NCI-H82 treated with DMSO at 0.1 percent for 48 hours (cell line): ENCODE measurements at regions not wholly inside any gene's neighbourhood (a gene's known extent, or its start where the extent isn't known, plus 50 kb on each side); places are given as distances from the start of the nearest gene placed in this dataset.
"Not testable (repeated sequence)": the region's sequence is repeated elsewhere in the genome, so short reads cannot be mapped to it uniquely, and the experiment has no call there.

Experiments used
- DNase-seq: peaks from one replicate; lab custom pipeline; 2025; ENCODE audit not compliant: unreplicated experiment; lab: John Stamatoyannopoulos, UW

- no peak for DNase-seq
Measured at GRCh38 chr5:107772418-107773310, 101.9 kb upstream of the EFNA5 start.

DNA sequence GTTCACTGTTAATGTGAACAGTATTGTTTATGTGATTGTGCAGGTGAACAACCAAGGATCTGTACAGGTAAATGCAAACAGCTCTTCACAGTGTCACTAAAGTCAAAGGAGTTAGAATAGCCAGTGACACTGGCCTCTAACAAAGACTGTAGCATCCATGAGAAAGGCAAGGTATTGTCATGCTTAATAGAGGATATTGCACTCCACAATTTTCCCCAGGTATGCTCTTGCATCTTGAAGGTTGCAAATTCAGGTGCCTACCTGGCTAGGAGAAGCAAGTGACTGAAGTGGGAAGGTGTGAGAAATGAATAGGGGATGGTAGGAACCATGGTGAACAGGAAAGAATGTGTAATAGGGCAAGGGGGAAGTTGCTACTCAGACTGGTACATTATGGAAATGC lies 101.2 kb upstream of the EFNA5 start:
- DNase-seq = no peak

DNA sequence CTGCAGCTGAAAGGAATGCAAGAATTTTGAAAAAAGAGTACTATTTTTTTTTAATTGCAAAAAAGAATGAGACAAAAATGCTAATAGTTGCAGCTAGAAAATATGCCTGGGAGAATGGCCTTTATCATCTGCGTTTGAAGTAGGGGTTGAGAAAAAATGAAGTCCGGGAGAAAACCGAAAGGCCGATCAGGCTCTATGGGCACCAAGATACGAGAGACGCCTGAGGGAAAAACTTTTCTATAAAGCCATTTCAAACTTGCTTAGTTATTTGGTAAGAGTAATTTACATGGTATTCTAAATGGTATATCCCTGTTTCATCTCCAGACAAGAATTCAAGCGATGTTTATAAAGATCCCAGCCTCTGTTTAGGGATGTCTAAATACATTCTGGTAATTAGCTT lies 99.3 kb upstream of the EFNA5 start:
- no peak for DNase-seq

- DNase-seq = no peak
Measured at GRCh38 chr5:107769519-107769918, 98.8 kb upstream of the EFNA5 start.

DNA sequence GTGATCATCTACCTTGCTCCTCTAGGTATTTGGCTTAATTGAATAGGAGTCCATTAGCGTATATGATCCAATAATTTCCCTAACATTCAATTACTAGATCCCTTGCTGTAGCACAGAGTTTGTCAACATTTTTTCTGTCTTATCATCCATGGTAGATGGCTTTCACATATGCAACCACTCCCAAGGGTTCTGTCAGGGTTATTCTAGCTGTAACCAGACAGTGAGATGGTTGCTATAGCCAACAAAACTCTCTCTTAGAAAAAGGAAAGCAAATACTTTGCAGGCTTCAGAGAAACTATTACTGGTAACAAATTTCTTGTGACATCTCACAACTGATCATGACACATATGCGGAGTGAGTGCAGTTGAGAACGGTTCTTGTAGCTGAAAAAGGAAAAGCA lies 96.2 kb upstream of the EFNA5 start:
- DNase-seq = no peak

- no peak for DNase-seq
Measured at GRCh38 chr5:107766439-107766838, 95.7 kb upstream of the EFNA5 start.

DNA sequence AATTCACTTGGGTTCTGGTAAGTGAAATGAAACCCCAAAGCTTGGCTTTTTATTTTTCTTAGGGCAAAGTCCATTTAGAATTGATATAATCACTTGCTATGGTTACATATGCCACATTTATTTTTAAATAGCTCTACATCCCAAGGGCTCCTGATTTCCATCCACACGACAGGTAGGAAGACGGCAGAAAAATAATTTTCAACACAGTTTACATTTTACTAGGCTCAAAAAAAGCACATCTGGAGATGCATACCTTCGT lies 95.0 kb upstream of the EFNA5 start:
- no peak for DNase-seq

DNA sequence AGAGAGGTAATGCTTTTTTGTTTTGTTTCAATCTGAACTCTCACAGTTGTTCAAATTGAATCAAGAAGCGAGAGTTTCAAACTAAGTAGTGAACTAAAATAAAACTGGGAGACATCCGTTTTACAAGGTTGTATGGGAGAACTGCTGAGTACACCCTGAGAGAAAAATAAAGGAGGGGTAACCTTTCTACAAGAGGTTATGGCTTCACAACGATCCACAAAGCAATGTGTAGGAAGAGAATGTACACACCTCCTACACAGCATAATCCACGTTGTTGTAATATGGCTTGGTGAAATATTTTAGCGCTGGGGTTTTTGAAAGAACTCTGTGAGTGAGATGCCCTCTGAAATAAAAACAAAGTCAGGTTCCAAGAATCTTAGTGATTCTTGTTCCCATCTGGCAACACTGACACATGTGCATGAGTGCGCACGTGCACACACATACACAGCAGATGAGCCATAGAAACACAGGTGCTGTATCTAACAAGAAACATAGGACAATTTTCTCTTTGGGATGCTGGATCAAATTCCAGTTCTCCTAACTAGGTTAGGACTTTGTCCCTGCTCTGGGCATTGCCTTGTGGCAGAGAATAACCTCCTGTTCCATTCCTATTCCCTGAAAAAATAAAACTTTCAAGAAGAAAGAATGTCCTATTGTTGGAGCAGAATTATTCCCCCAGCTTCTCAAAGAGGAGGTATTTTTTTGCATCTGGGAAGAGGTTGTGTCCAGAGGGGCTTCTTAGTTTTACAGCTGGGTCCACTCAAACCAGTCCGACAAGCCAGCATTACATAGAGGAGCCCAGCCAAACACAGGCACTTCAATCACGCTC lies 94.5 kb upstream of the EFNA5 start:
- no peak for DNase-seq

DNA sequence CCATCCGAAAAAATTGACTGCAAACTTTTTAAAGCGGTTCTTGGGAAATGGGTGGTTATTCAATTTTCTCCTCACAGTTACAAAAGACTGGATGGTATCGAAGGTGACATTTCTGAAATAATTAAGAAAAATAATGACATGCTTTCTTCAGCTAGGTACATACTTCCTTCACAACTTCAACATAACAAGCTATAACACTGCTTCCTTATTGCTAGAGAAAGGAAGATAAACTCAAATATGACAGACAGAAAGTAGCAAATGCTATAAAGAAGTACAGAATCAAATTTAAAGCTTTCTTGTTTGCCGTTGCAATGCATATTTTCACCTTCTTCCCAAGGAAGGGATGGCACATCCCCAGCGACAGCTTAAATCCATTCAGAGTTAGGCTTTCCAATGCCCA lies 93.5 kb upstream of the EFNA5 start:
- DNase-seq = no peak

- DNase-seq = no peak
Measured at GRCh38 chr5:107753427-107753826, 82.7 kb upstream of the EFNA5 start.

DNA sequence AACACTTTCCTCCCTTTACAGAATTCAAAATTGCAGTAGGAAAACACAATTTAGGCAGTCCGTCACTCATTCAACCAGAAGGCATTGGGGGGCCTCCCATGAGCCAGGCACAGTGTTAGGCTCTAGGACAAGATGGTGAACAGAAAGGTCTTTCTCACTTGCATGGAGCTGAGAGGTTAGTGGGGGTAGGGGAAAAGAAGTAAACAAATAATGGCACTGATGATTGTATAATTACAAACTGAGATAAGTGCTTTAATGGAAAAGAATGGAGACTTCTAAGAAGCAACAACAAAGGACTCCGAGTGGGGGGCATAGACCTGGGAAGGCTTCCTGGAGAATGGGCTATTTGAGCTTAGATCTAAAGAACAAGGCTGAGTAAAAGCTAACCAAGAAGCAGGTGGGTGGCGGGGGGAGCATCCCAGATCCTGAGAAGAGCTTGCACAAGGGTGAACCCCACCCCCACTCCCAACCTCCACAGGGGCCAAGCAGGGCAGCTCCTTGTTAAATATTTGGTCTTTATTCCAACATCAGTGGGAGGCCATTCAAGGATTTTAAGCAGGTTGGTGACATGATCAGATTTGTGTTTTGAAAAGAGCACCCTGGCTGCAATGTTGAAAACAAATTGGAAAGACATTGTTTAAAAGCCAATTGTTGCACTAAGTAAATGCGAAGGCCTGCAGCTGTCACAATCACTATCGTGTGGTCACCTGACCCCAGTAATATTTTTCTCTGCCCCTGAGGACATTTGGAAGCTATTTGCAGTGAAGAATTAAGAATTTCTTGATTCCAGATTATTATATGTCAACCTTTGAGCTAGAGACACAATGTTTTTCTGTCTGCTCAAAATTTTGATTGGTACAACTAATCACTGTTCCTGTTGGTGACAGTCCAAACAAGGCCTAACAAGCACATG lies 73.9 kb upstream of the EFNA5 start:
- DNase-seq = no peak

GRCh38 chr5:107743373-107744000 lies 72.8 kb upstream of the EFNA5 start:
- DNase-seq = no peak

DNA sequence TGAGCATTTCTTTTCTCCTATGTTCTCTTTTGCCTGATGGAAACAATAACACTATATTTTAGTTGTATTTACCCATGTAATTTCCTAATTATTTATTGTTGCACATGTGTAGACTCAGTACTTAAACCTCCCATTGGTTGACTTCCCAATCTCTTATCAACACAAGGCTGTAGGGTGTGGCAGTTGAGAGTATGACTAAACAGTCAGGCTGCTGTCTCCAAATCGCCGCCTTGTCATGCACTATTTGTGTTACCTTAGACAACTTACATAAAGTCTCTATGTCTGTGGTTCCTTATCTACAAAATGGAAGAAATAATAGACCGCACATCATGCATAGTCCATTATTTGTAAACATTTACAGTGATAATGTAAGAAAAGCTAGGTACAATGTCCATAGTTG lies 68.9 kb upstream of the EFNA5 start:
- no peak for DNase-seq

GRCh38 chr5:107736638-107737037 lies 65.9 kb upstream of the EFNA5 start:
- no peak for DNase-seq

- not testable (repeated sequence) for DNase-seq
Measured at GRCh38 chr5:107736089-107736488, 65.4 kb upstream of the EFNA5 start.

DNA sequence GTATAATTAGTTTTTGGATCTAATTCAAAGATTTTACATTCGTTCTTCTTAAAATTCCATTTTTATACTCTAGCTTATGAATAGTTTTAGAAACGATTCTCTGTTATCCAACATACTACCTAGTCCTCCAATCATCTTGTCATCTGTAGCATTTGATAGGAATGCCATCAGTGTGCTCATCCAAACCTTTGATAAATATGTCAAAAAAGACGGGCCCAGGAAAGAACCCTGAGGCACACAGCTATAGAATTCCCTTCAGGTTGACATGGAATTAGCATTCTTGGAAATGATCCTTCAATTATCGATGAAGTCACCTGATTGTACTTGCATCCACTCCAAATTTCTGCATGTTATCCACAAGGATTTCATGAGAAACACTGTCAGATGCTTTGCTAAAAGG lies 64.8 kb upstream of the EFNA5 start:
- no peak for DNase-seq

GRCh38 chr5:107726896-107727295 lies 56.2 kb upstream of the EFNA5 start:
- DNase-seq = no peak

DNA sequence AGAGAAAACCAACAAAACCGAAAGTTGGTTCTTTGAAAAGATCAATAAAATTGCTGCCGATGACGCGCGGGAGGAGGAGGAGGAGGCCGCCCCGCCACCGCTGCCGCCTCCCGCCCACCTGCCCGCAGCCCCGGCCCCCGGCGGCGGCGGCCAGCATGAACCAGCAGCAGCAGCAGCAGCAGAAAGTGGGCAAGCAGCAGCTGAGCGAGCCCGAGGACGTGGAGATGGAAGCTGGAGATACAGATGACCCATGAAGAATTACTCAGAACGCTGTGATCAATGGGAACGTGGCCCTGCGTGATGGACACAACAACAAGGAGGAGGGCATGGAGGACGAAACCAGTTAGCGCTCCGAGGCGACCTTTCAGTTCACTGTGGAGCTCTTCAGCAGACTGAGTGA lies 53.9 kb upstream of the EFNA5 start:
- no peak for DNase-seq

- DNase-seq = not testable (repeated sequence)
Measured at GRCh38 chr5:107721241-107721640, 50.5 kb upstream of the EFNA5 start.
